ENCODE measurements at regions not wholly inside any gene's neighbourhood (a gene's known extent, or its start where the extent isn't known, plus 50 kb on each side); places are given as distances from the start of the nearest gene placed in this dataset.

DNA sequence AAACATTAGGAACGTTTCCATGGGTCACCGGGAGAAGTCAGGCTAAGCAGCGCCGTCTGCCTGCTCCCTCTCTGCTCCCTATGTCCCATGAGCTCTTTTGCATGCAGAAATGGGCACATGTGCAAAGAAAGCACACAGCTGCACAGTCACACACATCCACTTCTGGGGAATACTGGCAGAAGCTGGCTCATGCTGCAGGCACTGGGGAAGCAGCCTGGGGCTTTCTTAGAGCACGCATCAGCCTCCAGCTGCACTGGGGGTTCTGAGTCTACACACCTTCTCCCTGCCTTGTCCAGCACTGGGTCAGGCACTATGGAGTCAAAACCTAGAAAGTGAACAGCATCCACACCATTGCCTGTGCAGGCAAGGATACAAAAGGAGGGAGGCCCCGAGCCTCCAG is 76.1 kb upstream of the FOXQ1 start:
- FAIRE-seq: no peak
- TF ChIP-seq POLR2AphosphoS5 (IDR thresholded peaks at IDR 0.05; ENCODE audit: low read depth, low read length) (no peak), POU2F2 (IDR thresholded peaks at IDR 0.05; ENCODE audit: low read depth, low read length) (no peak), PAX5 (IDR thresholded peaks at IDR 0.05; ENCODE audit: insufficient read depth, low read length, severe bottlenecking) (no peak), SPI1 (IDR thresholded peaks at IDR 0.05; ENCODE audit: low read depth, low read length) (no peak), TAF1 (IDR thresholded peaks at IDR 0.05; ENCODE audit: low read depth, low read length) (no peak), POLR2A (IDR thresholded peaks at IDR 0.05; ENCODE audit: low read depth, low read length) (no peak)

GRCh38 chr6:1233924-1234323 is 78.0 kb upstream of the FOXQ1 start:
- DNase-seq (ENCODE audit: insufficient read length, low spot score): no peak
- no peak for TF ChIP-seq PAX5 (IDR thresholded peaks at IDR 0.05; ENCODE audit: insufficient read depth, low read length, severe bottlenecking)
- TF ChIP-seq SPI1 (IDR thresholded peaks at IDR 0.05; ENCODE audit: low read depth, low read length): no peak
- TF ChIP-seq TAF1 (IDR thresholded peaks at IDR 0.05; ENCODE audit: low read depth, low read length): no peak
- TF ChIP-seq POLR2AphosphoS5 (IDR thresholded peaks at IDR 0.05; ENCODE audit: low read depth, low read length): no peak
- no peak for TF ChIP-seq POLR2A (IDR thresholded peaks at IDR 0.05; ENCODE audit: low read depth, low read length)
- no peak for TF ChIP-seq POU2F2 (IDR thresholded peaks at IDR 0.05; ENCODE audit: low read depth, low read length)
- FAIRE-seq: no peak

More for the DNA sequence above, 76.1 kb upstream of the FOXQ1 start:
- no peak for DNase-seq (ENCODE audit: insufficient read length, low spot score)

- FAIRE-seq (no peak), DNase-seq (ENCODE audit: insufficient read length, low spot score) (no peak)
- TF ChIP-seq PAX5 (IDR thresholded peaks at IDR 0.05; ENCODE audit: insufficient read depth, low read length, severe bottlenecking): no peak
- no peak for TF ChIP-seq POLR2A (IDR thresholded peaks at IDR 0.05; ENCODE audit: low read depth, low read length)
- no peak for TF ChIP-seq SPI1 (IDR thresholded peaks at IDR 0.05; ENCODE audit: low read depth, low read length)
- no peak for TF ChIP-seq POU2F2 (IDR thresholded peaks at IDR 0.05; ENCODE audit: low read depth, low read length)
- no peak for TF ChIP-seq POLR2AphosphoS5 (IDR thresholded peaks at IDR 0.05; ENCODE audit: low read depth, low read length)
Measured at GRCh38 chr6:1232578-1232977, 79.3 kb upstream of the FOXQ1 start.

- no peak for DNase-seq (ENCODE audit: insufficient read length, low spot score)
- FAIRE-seq: no peak
- TF ChIP-seq POU2F2 (IDR thresholded peaks at IDR 0.05; ENCODE audit: low read depth, low read length) (no peak), POLR2A (IDR thresholded peaks at IDR 0.05; ENCODE audit: low read depth, low read length) (no peak), POLR2AphosphoS5 (IDR thresholded peaks at IDR 0.05; ENCODE audit: low read depth, low read length) (no peak), TAF1 (IDR thresholded peaks at IDR 0.05; ENCODE audit: low read depth, low read length) (no peak), PAX5 (IDR thresholded peaks at IDR 0.05; ENCODE audit: insufficient read depth, low read length, severe bottlenecking) (no peak)
Measured at GRCh38 chr6:1231941-1232340, 80.0 kb upstream of the FOXQ1 start.

DNA sequence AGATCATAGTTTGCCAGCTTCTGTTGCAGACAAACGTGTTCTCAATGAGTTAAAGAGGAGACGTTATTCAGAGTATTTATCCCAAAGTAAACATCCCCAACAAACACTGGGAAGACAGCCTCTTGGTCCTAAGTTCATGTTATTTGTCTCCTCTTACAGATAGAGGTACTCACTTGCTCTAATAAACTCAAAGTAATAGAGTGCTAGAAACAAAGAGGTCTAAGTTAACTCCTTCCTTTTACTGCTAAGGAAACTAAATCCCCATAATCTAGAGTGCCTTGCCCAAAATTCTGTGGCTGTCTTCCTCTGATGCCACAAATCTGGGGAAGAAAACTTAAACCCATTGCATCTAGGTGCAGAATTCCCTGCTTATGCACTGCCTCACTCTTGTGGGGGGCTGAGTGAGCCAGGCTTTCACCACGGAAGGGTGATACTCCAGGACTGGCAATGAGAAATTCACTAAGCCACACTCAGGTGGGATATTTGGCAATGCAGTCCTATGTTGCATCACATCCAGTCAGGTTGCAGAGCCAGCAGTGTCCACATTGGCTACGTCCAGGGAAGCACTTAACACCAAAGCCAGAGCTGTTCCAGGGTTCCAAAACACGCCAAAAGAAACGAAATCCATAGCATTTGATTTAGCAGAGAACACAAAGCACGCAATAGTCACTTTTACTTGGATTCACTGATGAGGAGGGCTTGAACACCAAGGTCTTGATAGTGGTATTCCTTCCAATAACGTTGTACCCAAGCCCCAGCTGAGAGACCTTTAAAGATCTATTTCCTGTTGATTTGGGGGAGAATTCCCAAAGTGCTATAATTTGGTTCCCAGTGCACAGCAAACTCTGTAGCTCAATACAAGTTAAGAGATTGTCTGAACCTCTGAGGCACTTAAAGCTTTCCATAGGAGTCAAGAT is 81.0 kb upstream of the FOXQ1 start:
- FAIRE-seq (no peak), DNase-seq (ENCODE audit: insufficient read length, low spot score) (no peak)
- TF ChIP-seq POU2F2 (IDR thresholded peaks at IDR 0.05; ENCODE audit: low read depth, low read length): no peak

DNA sequence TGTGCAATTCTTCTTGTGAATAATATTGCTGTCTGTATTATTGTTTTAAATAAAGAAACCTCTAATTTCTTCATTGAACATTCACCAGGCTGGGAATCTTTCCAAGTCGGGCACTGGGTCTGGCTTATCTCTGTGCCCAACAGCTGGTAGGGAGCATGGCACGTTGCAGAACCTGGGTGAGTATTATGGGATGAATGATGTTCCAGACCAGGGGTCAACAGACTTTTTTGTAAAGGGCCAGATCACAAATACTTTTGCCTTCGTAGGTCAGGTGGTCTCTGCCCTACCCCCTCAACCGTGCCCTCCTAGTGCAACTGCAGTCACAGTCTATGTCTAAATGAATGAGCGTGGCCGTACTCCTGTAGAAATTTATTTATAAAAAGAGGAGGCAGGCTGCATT is 81.6 kb upstream of the FOXQ1 start:
- FAIRE-seq (no peak), DNase-seq (ENCODE audit: insufficient read length, low spot score) (no peak)
- TF ChIP-seq PAX5 (IDR thresholded peaks at IDR 0.05; ENCODE audit: insufficient read depth, low read length, severe bottlenecking): no peak
- no peak for TF ChIP-seq TAF1 (IDR thresholded peaks at IDR 0.05; ENCODE audit: low read depth, low read length)
- TF ChIP-seq SPI1 (IDR thresholded peaks at IDR 0.05; ENCODE audit: low read depth, low read length): no peak
- no peak for TF ChIP-seq POLR2A (IDR thresholded peaks at IDR 0.05; ENCODE audit: low read depth, low read length)
- TF ChIP-seq POLR2AphosphoS5 (IDR thresholded peaks at IDR 0.05; ENCODE audit: low read depth, low read length): no peak
- TF ChIP-seq POU2F2 (IDR thresholded peaks at IDR 0.05; ENCODE audit: low read depth, low read length): no peak

GRCh38 chr6:1229808-1230207 is 82.1 kb upstream of the FOXQ1 start:
- FAIRE-seq (no peak), DNase-seq (ENCODE audit: insufficient read length, low spot score) (no peak)
- TF ChIP-seq POLR2AphosphoS5 (IDR thresholded peaks at IDR 0.05; ENCODE audit: low read depth, low read length) (no peak), PAX5 (IDR thresholded peaks at IDR 0.05; ENCODE audit: insufficient read depth, low read length, severe bottlenecking) (no peak), TAF1 (IDR thresholded peaks at IDR 0.05; ENCODE audit: low read depth, low read length) (no peak), POU2F2 (IDR thresholded peaks at IDR 0.05; ENCODE audit: low read depth, low read length) (no peak), SPI1 (IDR thresholded peaks at IDR 0.05; ENCODE audit: low read depth, low read length) (no peak), POLR2A (IDR thresholded peaks at IDR 0.05; ENCODE audit: low read depth, low read length) (no peak)

DNA sequence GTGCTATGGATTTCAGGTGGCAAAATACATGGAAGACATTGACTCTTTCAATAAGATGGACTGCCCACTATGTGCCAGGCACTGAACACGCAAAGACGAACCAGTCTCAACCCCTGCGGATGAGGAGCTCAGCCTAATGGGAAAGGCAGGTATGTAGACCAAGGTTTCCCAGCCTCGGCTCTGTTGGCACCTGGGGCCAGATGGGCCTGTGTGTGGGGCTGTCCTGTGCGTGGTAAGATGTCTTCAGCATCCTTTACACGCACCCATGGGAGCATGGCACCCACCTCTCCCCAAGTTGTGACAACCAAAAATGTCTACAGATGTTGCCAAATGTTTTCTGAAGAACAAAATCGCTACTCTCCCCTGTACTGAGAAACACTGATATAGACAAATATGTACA is 82.6 kb upstream of the FOXQ1 start:
- no peak for TF ChIP-seq POLR2AphosphoS5 (IDR thresholded peaks at IDR 0.05; ENCODE audit: low read depth, low read length)
- TF ChIP-seq POLR2A (IDR thresholded peaks at IDR 0.05; ENCODE audit: low read depth, low read length): no peak
- no peak for TF ChIP-seq PAX5 (IDR thresholded peaks at IDR 0.05; ENCODE audit: insufficient read depth, low read length, severe bottlenecking)
- TF ChIP-seq POU2F2 (IDR thresholded peaks at IDR 0.05; ENCODE audit: low read depth, low read length): no peak
- TF ChIP-seq TAF1 (IDR thresholded peaks at IDR 0.05; ENCODE audit: low read depth, low read length): no peak
- TF ChIP-seq SPI1 (IDR thresholded peaks at IDR 0.05; ENCODE audit: low read depth, low read length): no peak
- DNase-seq (ENCODE audit: insufficient read length, low spot score) (no peak), FAIRE-seq (no peak)

- no peak for FAIRE-seq
- no peak for DNase-seq (ENCODE audit: insufficient read length, low spot score)
- TF ChIP-seq POLR2A (IDR thresholded peaks at IDR 0.05; ENCODE audit: low read depth, low read length) (no peak), TAF1 (IDR thresholded peaks at IDR 0.05; ENCODE audit: low read depth, low read length) (no peak), POLR2AphosphoS5 (IDR thresholded peaks at IDR 0.05; ENCODE audit: low read depth, low read length) (no peak), POU2F2 (IDR thresholded peaks at IDR 0.05; ENCODE audit: low read depth, low read length) (no peak), SPI1 (IDR thresholded peaks at IDR 0.05; ENCODE audit: low read depth, low read length) (no peak), PAX5 (IDR thresholded peaks at IDR 0.05; ENCODE audit: insufficient read depth, low read length, severe bottlenecking) (no peak)
Measured at GRCh38 chr6:1228754-1229191, 83.1 kb upstream of the FOXQ1 start.
